ENCODE measurements at regions not wholly inside any gene's neighbourhood (a gene's known extent, or its start where the extent isn't known, plus 50 kb on each side); places are given as distances from the start of the nearest gene placed in this dataset.
A peak's percentile ranks its signal among the peaks of the same experiment; 100 is the strongest.

- ATAC-seq (no peak), DNase-seq (no peak)
- H3K4me3 ChIP-seq, result no peak overlapping the region
- H3K36me3 ChIP-seq, result no peaks in the 10 kb centered on the region
- no peak overlapping the region for H3K27ac ChIP-seq
- no peaks in the 10 kb centered on the region for H3K4me1 ChIP-seq
- no peaks in the 10 kb centered on the region for H3K9me3 ChIP-seq
- intact Hi-C loops (cut with DNase I), result no loop called here
- TF ChIP-seq CTCF (IDR thresholded peaks at IDR 0.05), result no peak
- no peak for TF ChIP-seq POLR2A (IDR thresholded peaks at IDR 0.05)
- 49% methylated on average over 3 of the region's 3 CpGs for WGBS (ENCODE audit: insufficient coverage, low coverage, low lambda C conversion rate, missing lambda C conversion rate)
- H3K27me3 ChIP-seq, result no peaks in the 10 kb centered on the region
These were observed 59.4 kb upstream of the VPREB1 start for GRCh38 chr22:22185217-22185616.

- ATAC-seq (no peak), DNase-seq (no peak)
- H3K36me3 ChIP-seq, result no peaks in the 10 kb centered on the region
- intact Hi-C loops (cut with DNase I), result no loop called here
- no peaks in the 10 kb centered on the region for H3K27me3 ChIP-seq
- TF ChIP-seq CTCF (IDR thresholded peaks at IDR 0.05) (no peak), POLR2A (IDR thresholded peaks at IDR 0.05) (no peak)
- H3K4me1 ChIP-seq, result no peaks in the 10 kb centered on the region
- H3K27ac ChIP-seq, result no peak overlapping the region
- H3K4me3 ChIP-seq, result no peak overlapping the region
- H3K9me3 ChIP-seq, result no peaks in the 10 kb centered on the region
- WGBS (ENCODE audit: insufficient coverage, low coverage, low lambda C conversion rate, missing lambda C conversion rate), result 57% methylated on average over 6 of the region's 6 CpGs
These were observed 60.2 kb upstream of the VPREB1 start for GRCh38 chr22:22184277-22184807.

GRCh38 chr22:22182990-22183264 lies 61.7 kb upstream of the VPREB1 start:
- Histone ChIP-seq H3K36me3 (no peaks in the 10 kb centered on the region), H3K4me3 (no peak overlapping the region), H3K4me1 (no peaks in the 10 kb centered on the region), H3K27me3 (no peaks in the 10 kb centered on the region), H3K9me3 (no peaks in the 10 kb centered on the region), H3K27ac (no peak overlapping the region)
- ATAC-seq (no peak), DNase-seq (no peak)
- TF ChIP-seq CTCF (IDR thresholded peaks at IDR 0.05) (no peak), POLR2A (IDR thresholded peaks at IDR 0.05) (no peak)
- intact Hi-C loops (cut with DNase I), result no loop called here

GRCh38 chr22:22182218-22182989 lies 62.2 kb upstream of the VPREB1 start:
- H3K4me3 ChIP-seq, result no peak overlapping the region
- 46% methylated on average over 3 of the region's 7 CpGs for WGBS (ENCODE audit: insufficient coverage, low coverage, low lambda C conversion rate, missing lambda C conversion rate)
- no peak for TF ChIP-seq CTCF (IDR thresholded peaks at IDR 0.05)
- TF ChIP-seq POLR2A (IDR thresholded peaks at IDR 0.05), result no peak
- no peaks in the 10 kb centered on the region for H3K9me3 ChIP-seq
- H3K27me3 ChIP-seq, result no peaks in the 10 kb centered on the region
- H3K4me1 ChIP-seq, result no peaks in the 10 kb centered on the region
- no peak overlapping the region for H3K27ac ChIP-seq
- no peaks in the 10 kb centered on the region for H3K36me3 ChIP-seq
- ATAC-seq (peak in 1 of 4 donors; percentile 9), DNase-seq (no peak)
- intact Hi-C loops (cut with DNase I), result no loop called here

All from right lobe of liver (tissue), 6 donors.